Suprapubic skin (tissue), 4 donors: ENCODE measurements at regions not wholly inside any gene's neighbourhood (a gene's known extent, or its start where the extent isn't known, plus 50 kb on each side); places are given as distances from the start of the nearest gene placed in this dataset.

Experiments used
- DNase-seq, 2 donors: peaks; one replicate each; pipeline ENCODE4 v3.0.0-alpha.2; 2019; ENCODE audit warnings: low spot score in 2 of 2
- H3K27ac ChIP-seq: fragments of 200-600 bp; sonication (generic); one replicate; pipeline ENCODE4 v1.5.1; 2019
- H3K27me3 ChIP-seq: fragments of 200-600 bp; sonication (generic); one replicate; pipeline ENCODE4 v1.5.1; 2019
- H3K36me3 ChIP-seq: fragments of 200-600 bp; sonication (generic); one replicate; pipeline ENCODE4 v1.5.1; 2019
- H3K4me1 ChIP-seq: fragments of 200-600 bp; sonication (generic); one replicate; pipeline ENCODE4 v1.5.1; 2019
- H3K4me3 ChIP-seq: fragments of 200-600 bp; sonication (generic); one replicate; pipeline ENCODE4 v1.5.1; 2019; ENCODE audit warnings: mild to moderate bottlenecking
- H3K9me3 ChIP-seq: fragments of 200-600 bp; sonication (generic); one replicate; pipeline ENCODE4 v1.5.1; 2019
- CTCF ChIP-seq, 2 donors: fragments of 200-600 bp in 1 of 2; fragments of 450-650 bp in 1 of 2; sonication (generic) in 1 of 2; IDR thresholded peaks; one replicate each; pipeline ENCODE4 v1.5.1; 2016 to 2019; ENCODE audit warnings: antibody characterized with exemption in 2 of 2, mild to moderate bottlenecking in 1 of 2, moderate library complexity in 1 of 2
- EP300 ChIP-seq: sonication (generic); formaldehyde crosslinking; IDR thresholded peaks from one replicate; pipeline ENCODE4 v1.6.1; 2017; ENCODE audit warnings: antibody characterized with exemption
- POLR2A ChIP-seq, 2 donors: fragments of 450-650 bp; IDR thresholded peaks; one replicate each; pipeline ENCODE4 v1.6.1; 2017; ENCODE audit warnings: antibody characterized with exemption in 2 of 2, mild to moderate bottlenecking in 2 of 2, moderate library complexity in 2 of 2
- POLR2AphosphoS5 ChIP-seq, 3 donors: sonication (generic); formaldehyde crosslinking; IDR thresholded peaks; one replicate each; pipeline ENCODE4 v1.6.1; 2017; ENCODE audit warnings: antibody characterized with exemption in 3 of 3
- WGBS: methylation state at CpG from one replicate; pipeline ENCODE4 v1.1.5; 2018; 5-methylcytosine and 5-hydroxymethylcytosine counted together

GRCh38 chrX:110584083-110584482, 211.5 kb downstream of the CHRDL1 start:
- TF ChIP-seq CTCF (IDR thresholded peaks at IDR 0.05), result no peak
- TF ChIP-seq POLR2AphosphoS5 (IDR thresholded peaks at IDR 0.05), result no peak
- TF ChIP-seq EP300, result no peak
- no peak for TF ChIP-seq POLR2A (IDR thresholded peaks at IDR 0.05)
- H3K27ac ChIP-seq, result no peak overlapping the region
- 40% methylated on average over 3 of the region's 3 CpGs for WGBS
- no peaks in the 10 kb centered on the region for H3K9me3 ChIP-seq
- H3K4me3 ChIP-seq, result no peak overlapping the region
- H3K27me3 ChIP-seq, result no peaks in the 10 kb centered on the region
- H3K36me3 ChIP-seq, result no peaks in the 10 kb centered on the region
- no peak for DNase-seq
- no peaks in the 10 kb centered on the region for H3K4me1 ChIP-seq

- Histone ChIP-seq H3K36me3 (no peaks in the 10 kb centered on the region), H3K27ac (no peak overlapping the region), H3K27me3 (no peaks in the 10 kb centered on the region), H3K9me3 (no peaks in the 10 kb centered on the region), H3K4me1 (no peaks in the 10 kb centered on the region), H3K4me3 (no peak overlapping the region)
- DNase-seq, result no peak
- 22% methylated on average over 2 of the region's 2 CpGs for WGBS
- no peak for TF ChIP-seq EP300
- TF ChIP-seq POLR2A (IDR thresholded peaks at IDR 0.05), result no peak
- TF ChIP-seq CTCF (IDR thresholded peaks at IDR 0.05), result no peak
- no peak for TF ChIP-seq POLR2AphosphoS5 (IDR thresholded peaks at IDR 0.05)
These were observed 207.5 kb downstream of the CHRDL1 start for GRCh38 chrX:110588164-110588563.

- no peak for DNase-seq
- H3K9me3 ChIP-seq, result no peaks in the 10 kb centered on the region
- H3K27ac ChIP-seq, result no peak overlapping the region
- no peak for TF ChIP-seq POLR2AphosphoS5 (IDR thresholded peaks at IDR 0.05)
- TF ChIP-seq EP300, result no peak
- H3K4me1 ChIP-seq, result no peaks in the 10 kb centered on the region
- WGBS, result 80% methylated on average over 2 of the region's 2 CpGs
- no peak overlapping the region for H3K4me3 ChIP-seq
- no peaks in the 10 kb centered on the region for H3K27me3 ChIP-seq
- H3K36me3 ChIP-seq, result no peaks in the 10 kb centered on the region
These were observed 206.8 kb downstream of the CHRDL1 start for GRCh38 chrX:110588853-110589252.

- Histone ChIP-seq H3K36me3 (no peaks in the 10 kb centered on the region), H3K9me3 (no peaks in the 10 kb centered on the region), H3K27me3 (no peaks in the 10 kb centered on the region), H3K4me3 (no peak overlapping the region), H3K4me1 (no peaks in the 10 kb centered on the region), H3K27ac (no peak overlapping the region)
- DNase-seq, result no peak
- 89% methylated on average over 4 of the region's 8 CpGs for WGBS
- TF ChIP-seq POLR2AphosphoS5 (IDR thresholded peaks at IDR 0.05) (no peak), EP300 (no peak), POLR2A (IDR thresholded peaks at IDR 0.05) (no peak), CTCF (IDR thresholded peaks at IDR 0.05) (no peak)
These were observed 194.8 kb downstream of the CHRDL1 start for GRCh38 chrX:110600745-110601310.

GRCh38 chrX:110614596-110614995, 181.0 kb downstream of the CHRDL1 start:
- DNase-seq, result no peak
- Histone ChIP-seq H3K9me3 (no peaks in the 10 kb centered on the region), H3K27me3 (no peaks in the 10 kb centered on the region), H3K36me3 (no peaks in the 10 kb centered on the region), H3K27ac (no peak overlapping the region), H3K4me1 (no peaks in the 10 kb centered on the region), H3K4me3 (no peak overlapping the region)
- no peak for TF ChIP-seq EP300
